Esophagus muscularis mucosa (tissue), 3 donors: ENCODE measurements at regions not wholly inside any gene's neighbourhood (a gene's known extent, or its start where the extent isn't known, plus 50 kb on each side); places are given as distances from the start of the nearest gene placed in this dataset.

Source experiments
- EP300 ChIP-seq: sonication (generic); formaldehyde crosslinking; IDR thresholded peaks from one replicate; pipeline ENCODE4 v1.6.1; 2017; ENCODE audit warnings: antibody characterized with exemption
- TF ChIP-seq, protein P1 (sequence below), 3 experiments: fragments of 200-600 bp in 2 of 3; fragments of 450-650 bp in 1 of 3; sonication (generic) in 2 of 3; IDR thresholded peaks; one replicate each; pipeline ENCODE4 v1.5.1; 2017 to 2019; ENCODE audit warnings: antibody characterized with exemption in 3 of 3, mild to moderate bottlenecking in 2 of 3, moderate library complexity in 1 of 3

DNA sequence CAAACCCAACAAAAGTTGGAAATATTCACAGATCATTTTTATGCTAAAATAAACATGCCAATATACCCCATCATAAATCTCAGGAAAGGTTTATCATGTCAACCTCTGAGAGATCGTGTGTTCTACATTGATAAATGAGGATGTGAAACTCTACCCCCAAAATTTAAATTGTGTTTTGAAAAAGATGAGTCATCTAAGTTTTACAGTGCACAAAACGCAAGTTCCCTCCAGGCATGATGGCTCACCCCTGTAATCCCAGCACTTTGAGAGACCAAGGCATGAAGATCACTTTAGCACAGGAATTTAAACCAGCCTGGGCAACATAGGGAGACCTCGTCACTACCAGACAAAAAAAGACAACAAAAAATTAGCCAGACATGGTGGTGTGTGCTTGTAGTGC is 1487.0 kb upstream of the GBE1 start:
- TF ChIP-seq, protein P1, sequence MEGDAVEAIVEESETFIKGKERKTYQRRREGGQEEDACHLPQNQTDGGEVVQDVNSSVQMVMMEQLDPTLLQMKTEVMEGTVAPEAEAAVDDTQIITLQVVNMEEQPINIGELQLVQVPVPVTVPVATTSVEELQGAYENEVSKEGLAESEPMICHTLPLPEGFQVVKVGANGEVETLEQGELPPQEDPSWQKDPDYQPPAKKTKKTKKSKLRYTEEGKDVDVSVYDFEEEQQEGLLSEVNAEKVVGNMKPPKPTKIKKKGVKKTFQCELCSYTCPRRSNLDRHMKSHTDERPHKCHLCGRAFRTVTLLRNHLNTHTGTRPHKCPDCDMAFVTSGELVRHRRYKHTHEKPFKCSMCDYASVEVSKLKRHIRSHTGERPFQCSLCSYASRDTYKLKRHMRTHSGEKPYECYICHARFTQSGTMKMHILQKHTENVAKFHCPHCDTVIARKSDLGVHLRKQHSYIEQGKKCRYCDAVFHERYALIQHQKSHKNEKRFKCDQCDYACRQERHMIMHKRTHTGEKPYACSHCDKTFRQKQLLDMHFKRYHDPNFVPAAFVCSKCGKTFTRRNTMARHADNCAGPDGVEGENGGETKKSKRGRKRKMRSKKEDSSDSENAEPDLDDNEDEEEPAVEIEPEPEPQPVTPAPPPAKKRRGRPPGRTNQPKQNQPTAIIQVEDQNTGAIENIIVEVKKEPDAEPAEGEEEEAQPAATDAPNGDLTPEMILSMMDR (IDR thresholded peaks at IDR 0.05), result no peak
- TF ChIP-seq EP300, result no peak
